ENCODE measurements at regions not wholly inside any gene's neighbourhood (a gene's known extent, or its start where the extent isn't known, plus 50 kb on each side); places are given as distances from the start of the nearest gene placed in this dataset.

GRCh38 chr18:73881396-73881917 lies 266.2 kb downstream of the FBXO15 start:
- TF ChIP-seq CTCF (IDR thresholded peaks at IDR 0.05) (no peak), EP300 (IDR thresholded peaks at IDR 0.05; ENCODE audit: low read depth) (no peak), POLR2A (IDR thresholded peaks at IDR 0.05) (no peak)

Measured in transverse colon (tissue), 3 donors.